Keratinocyte (primary cell): ENCODE measurements at regions not wholly inside any gene's neighbourhood (a gene's known extent, or its start where the extent isn't known, plus 50 kb on each side); places are given as distances from the start of the nearest gene placed in this dataset.

Experiments used
- DNase-seq: peaks from one replicate; pipeline ENCODE4 v3.0.0-alpha.2; 2011; ENCODE audit warnings: low read depth, missing footprints, low spot score
- FAIRE-seq: peaks from 2 replicates; lab custom pipeline; 2011; peaks lifted over from hg19 to GRCh38; lab: Jason Lieb, UNC
- H2AFZ ChIP-seq: 2 replicates; pipeline ENCODE4 v1.6.0; 2012; ENCODE audit warnings: low read length, control low read depth, inconsistent platforms; ENCODE audit not compliant: control insufficient read depth
- H3K27ac ChIP-seq: 2 replicates; pipeline ENCODE4 v1.5.1; 2011; ENCODE audit warnings: low read length; ENCODE audit not compliant: control insufficient read depth, insufficient read depth
- H3K27me3 ChIP-seq: 3 replicates; pipeline ENCODE4 v1.6.0; 2011; ENCODE audit warnings: low read length; ENCODE audit not compliant: control insufficient read depth, insufficient read depth; ENCODE audit errors: extremely low read depth
- H3K36me3 ChIP-seq, 2 experiments: 2 replicates in 1 of 2; 3 replicates in 1 of 2; pipeline ENCODE4 v1.5.1; 2011; ENCODE audit warnings: low read length in 2 of 2, mild to moderate bottlenecking in 1 of 2; ENCODE audit not compliant: control insufficient read depth in 2 of 2, insufficient read depth in 2 of 2; ENCODE audit errors: extremely low read depth in 1 of 2
- H3K4me1 ChIP-seq: 3 replicates; pipeline ENCODE4 v1.5.1; 2011; ENCODE audit warnings: low read length; ENCODE audit not compliant: control insufficient read depth, insufficient read depth; ENCODE audit errors: extremely low read depth
- H3K4me2 ChIP-seq: 3 replicates; pipeline ENCODE4 v1.6.0; 2011; ENCODE audit warnings: low read depth, low read length; ENCODE audit not compliant: control insufficient read depth, insufficient read depth; ENCODE audit errors: extremely low read depth
- H3K4me3 ChIP-seq, 3 experiments: fragments of 200-600 bp in 1 of 3; sonication (generic) in 1 of 3; 2 replicates in 2 of 3; 3 replicates in 1 of 3; pipeline ENCODE4 v1.5.1; 2011 to 2016; ENCODE audit warnings: low read length in 3 of 3, mild to moderate bottlenecking in 3 of 3, control low read depth in 2 of 3, inconsistent platforms in 1 of 3, low read depth in 1 of 3, mixed read lengths in 1 of 3, mixed run types in 1 of 3, moderate library complexity in 1 of 3; ENCODE audit not compliant: control insufficient read depth in 2 of 3, insufficient read depth in 2 of 3; ENCODE audit errors: extremely low read depth in 1 of 3
- H3K79me2 ChIP-seq: 2 replicates; pipeline ENCODE4 v1.6.0; 2012; ENCODE audit warnings: low read length; ENCODE audit not compliant: control insufficient read depth, insufficient read depth
- H3K9ac ChIP-seq: 3 replicates; pipeline ENCODE4 v1.6.0; 2011; ENCODE audit warnings: low read length; ENCODE audit not compliant: control insufficient read depth, insufficient read depth; ENCODE audit errors: extremely low read depth
- H3K9me1 ChIP-seq: 3 replicates; pipeline ENCODE4 v1.6.0; 2011; ENCODE audit warnings: low read length; ENCODE audit not compliant: control insufficient read depth, insufficient read depth; ENCODE audit errors: extremely low read depth
- H3K9me3 ChIP-seq: 2 replicates; pipeline ENCODE4 v1.5.1; 2012; ENCODE audit warnings: low read depth, low read length; ENCODE audit not compliant: control insufficient read depth
- H4K20me1 ChIP-seq: 3 replicates; pipeline ENCODE4 v1.6.0; 2011; ENCODE audit warnings: low read length; ENCODE audit not compliant: control insufficient read depth, insufficient read depth; ENCODE audit errors: extremely low read depth
- CTCF ChIP-seq, 3 experiments: IDR thresholded peaks in 1 of 3; conservative IDR thresholded peaks in 1 of 3; optimal IDR thresholded peaks in 1 of 3; 2 replicates in 2 of 3; 3 replicates in 1 of 3; pipeline versions ENCODE3 to v1.5.1; 2011; ENCODE audit warnings: low read length in 3 of 3, mild to moderate bottlenecking in 3 of 3, moderate library complexity in 2 of 3, control low read depth in 1 of 3, inconsistent platforms in 1 of 3; ENCODE audit not compliant: insufficient read depth in 2 of 3; ENCODE audit errors: extremely low read depth in 1 of 3
- EZH2 ChIP-seq: IDR thresholded peaks from one replicate; pipeline ENCODE4 v1.6.1; 2012; ENCODE audit warnings: inconsistent platforms, mild to moderate bottlenecking, low read length, moderate library complexity
- dilution Hi-C: fragments of 300-500 bp; cut with MboI; formaldehyde crosslinking; loops from one replicate; pipeline ENCODE4 v1.7.0; 2020; ENCODE audit warnings: low sequenced_read_pairs; ENCODE audit not compliant: extremely low pct_ligation_motif_present

- no peak for FAIRE-seq
- peaks cover 13% of the 10 kb centered on the region for H3K4me1 ChIP-seq
These were observed 80.4 kb downstream of the SPRY4 start for GRCh38 chr5:142244440-142244839.

GRCh38 chr5:142242272-142242671 lies 82.5 kb downstream of the SPRY4 start:
- Histone ChIP-seq H3K27ac (no peak overlapping the region), H2AFZ (no peak overlapping the region), H3K4me3 (no peak overlapping the region), H3K9me1 (no peaks in the 10 kb centered on the region), H3K9me3 (no peaks in the 10 kb centered on the region), H3K4me1 (peaks cover 16% of the 10 kb centered on the region), H3K9ac (no peak overlapping the region), H3K36me3 (no peaks in the 10 kb centered on the region), H4K20me1 (no peaks in the 10 kb centered on the region), H3K79me2 (no peaks in the 10 kb centered on the region), H3K27me3 (no peaks in the 10 kb centered on the region), H3K4me2 (no peak overlapping the region)
- DNase-seq (no peak), FAIRE-seq (no peak)
- TF ChIP-seq CTCF (optimal IDR thresholded peaks at IDR 0.05 in 1 of 3, IDR thresholded peaks at IDR 0.05 in 1 of 3, conservative IDR thresholded peaks at IDR 0.05 in 1 of 3; ENCODE audit: extremely low read depth in 1 of 3, insufficient read depth in 2 of 3, low read length in 3 of 3), result no peak
- TF ChIP-seq EZH2, result no peak
- dilution Hi-C loops, result no loop called here

More at GRCh38 chr5:142244440-142244839, 80.4 kb downstream of the SPRY4 start:
- Histone ChIP-seq H3K9me3 (no peaks in the 10 kb centered on the region), H3K4me3 (no peak overlapping the region), H2AFZ (no peak overlapping the region), H3K27ac (no peak overlapping the region), H3K9ac (no peak overlapping the region), H3K79me2 (no peaks in the 10 kb centered on the region), H3K4me2 (no peak overlapping the region), H4K20me1 (no peaks in the 10 kb centered on the region), H3K9me1 (no peaks in the 10 kb centered on the region), H3K27me3 (no peaks in the 10 kb centered on the region), H3K36me3 (no peaks in the 10 kb centered on the region)
- TF ChIP-seq CTCF (optimal IDR thresholded peaks at IDR 0.05 in 1 of 3, IDR thresholded peaks at IDR 0.05 in 1 of 3, conservative IDR thresholded peaks at IDR 0.05 in 1 of 3; ENCODE audit: extremely low read depth in 1 of 3, insufficient read depth in 2 of 3, low read length in 3 of 3) (no peak), EZH2 (no peak)
- dilution Hi-C loops, result no loop called here
- no peak for DNase-seq
